T-helper 2 cell treated with Interferon-gamma antibody and Interleukin-4, amounts not matched to agents 5 μg/mL and 100 μg/mL, for 36 hours (primary cell): ENCODE measurements at regions not wholly inside any gene's neighbourhood (a gene's known extent, or its start where the extent isn't known, plus 50 kb on each side); places are given as distances from the start of the nearest gene placed in this dataset.
"Not testable (repeated sequence)": the region's sequence is repeated elsewhere in the genome, so short reads cannot be mapped to it uniquely, and the experiment has no call there.

Experiments
- DNase-seq: peaks from one replicate; pipeline ENCODE4 v3.0.0; 2021; ENCODE audit warnings: low spot score
- H3K27ac Mint-ChIP-seq: one replicate; pipeline ENCODE4 v1.8.0; 2021; ENCODE audit warnings: mild to moderate bottlenecking, mixed read lengths
- H3K27me3 Mint-ChIP-seq: one replicate; pipeline ENCODE4 v1.8.0; 2021; ENCODE audit warnings: low read depth, mixed read lengths
- H3K36me3 Mint-ChIP-seq: one replicate; pipeline ENCODE4 v1.8.0; 2021; ENCODE audit warnings: low read depth, mixed read lengths
- H3K4me1 Mint-ChIP-seq: one replicate; pipeline ENCODE4 v1.8.0; 2021; ENCODE audit warnings: low read depth, mixed read lengths
- H3K4me3 Mint-ChIP-seq: one replicate; pipeline ENCODE4 v1.8.0; 2022; ENCODE audit warnings: mild to moderate bottlenecking, moderate library complexity, mixed read lengths
- H3K9me3 Mint-ChIP-seq: one replicate; pipeline ENCODE4 v1.8.0; 2021; ENCODE audit warnings: mixed read lengths

DNA sequence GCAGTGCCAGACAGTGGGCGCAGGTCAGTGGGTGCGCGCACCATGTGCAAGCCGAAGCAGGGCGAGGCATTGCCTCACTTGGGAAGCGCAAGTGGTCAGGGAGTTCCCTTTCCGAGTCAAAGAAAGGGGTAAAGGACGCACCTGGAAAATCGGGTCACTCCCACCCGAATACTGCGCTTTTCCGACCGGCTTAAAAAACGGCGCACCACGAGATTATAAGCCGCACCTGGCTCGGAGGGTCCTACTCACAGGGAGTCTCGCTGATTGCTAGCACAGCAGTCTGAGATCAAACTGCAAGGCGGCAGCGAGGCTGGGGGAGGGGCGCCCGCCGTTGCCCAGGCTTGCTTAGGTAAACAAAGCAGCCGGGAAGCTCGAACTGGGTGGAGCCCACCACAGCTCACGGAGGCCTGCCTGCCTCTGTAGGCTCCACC is 77.9 kb downstream of the NR4A2 start:
- H3K4me1 Mint-ChIP-seq, H3K9me3 Mint-ChIP-seq, H3K27me3 Mint-ChIP-seq, DNase-seq, H3K36me3 Mint-ChIP-seq: not testable (repeated sequence)
- Mint-ChIP-seq H3K4me3 (peak overlapping the region; percentile 77), H3K27ac (peak overlapping the region; percentile 37)

DNA sequence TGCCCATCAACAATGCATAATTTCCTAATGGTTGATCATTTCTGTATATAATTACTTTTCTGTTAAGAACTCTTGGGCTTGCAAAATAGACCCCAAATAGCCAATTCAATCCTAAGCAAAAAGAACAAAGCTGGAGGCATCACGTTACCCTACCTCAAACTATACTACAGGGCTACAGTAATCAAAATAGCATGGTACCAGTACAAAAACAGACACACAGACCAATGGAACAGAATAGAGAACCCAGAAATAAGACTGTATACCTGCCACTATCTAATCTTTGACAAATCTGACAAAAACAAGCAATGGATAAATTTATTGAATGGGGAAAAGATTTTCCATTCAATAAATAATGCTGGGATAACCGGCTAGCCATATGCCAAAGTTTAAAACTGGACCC is 78.8 kb downstream of the NR4A2 start:
- peak overlapping the region; percentile 77 for H3K4me3 Mint-ChIP-seq

DNA sequence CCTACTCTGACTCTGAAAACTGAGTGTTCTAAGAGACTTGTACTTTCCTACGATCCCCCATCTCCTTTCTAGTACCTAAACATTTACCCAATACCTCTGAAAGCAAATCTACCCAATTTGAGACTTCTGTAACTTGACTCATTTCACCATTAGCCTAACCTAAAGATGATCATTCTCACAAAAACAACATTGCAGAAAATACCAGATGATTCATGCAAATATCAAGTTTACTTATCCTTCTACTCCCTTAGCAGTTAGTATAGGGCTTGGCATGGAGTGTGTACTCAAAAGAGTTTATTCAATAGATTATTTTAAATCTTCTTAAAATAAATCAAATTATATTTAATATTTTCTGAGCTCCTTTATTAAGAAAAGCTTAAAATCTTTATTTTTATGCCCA is 89.6 kb downstream of the NR4A2 start:
- H3K4me3 Mint-ChIP-seq: no peak overlapping the region
- no peaks in the 10 kb centered on the region for H3K4me1 Mint-ChIP-seq
- no peak overlapping the region for H3K27ac Mint-ChIP-seq
- no peaks in the 10 kb centered on the region for H3K36me3 Mint-ChIP-seq
- H3K27me3 Mint-ChIP-seq: no peaks in the 10 kb centered on the region
- DNase-seq: no peak
- no peaks in the 10 kb centered on the region for H3K9me3 Mint-ChIP-seq

More for the DNA sequence above, 78.8 kb downstream of the NR4A2 start:
- Mint-ChIP-seq H3K36me3 (no peaks in the 10 kb centered on the region), H3K9me3 (no peaks in the 10 kb centered on the region), H3K27me3 (no peaks in the 10 kb centered on the region), H3K4me1 (no peaks in the 10 kb centered on the region), H3K27ac (no peak overlapping the region)
- no peak for DNase-seq

DNA sequence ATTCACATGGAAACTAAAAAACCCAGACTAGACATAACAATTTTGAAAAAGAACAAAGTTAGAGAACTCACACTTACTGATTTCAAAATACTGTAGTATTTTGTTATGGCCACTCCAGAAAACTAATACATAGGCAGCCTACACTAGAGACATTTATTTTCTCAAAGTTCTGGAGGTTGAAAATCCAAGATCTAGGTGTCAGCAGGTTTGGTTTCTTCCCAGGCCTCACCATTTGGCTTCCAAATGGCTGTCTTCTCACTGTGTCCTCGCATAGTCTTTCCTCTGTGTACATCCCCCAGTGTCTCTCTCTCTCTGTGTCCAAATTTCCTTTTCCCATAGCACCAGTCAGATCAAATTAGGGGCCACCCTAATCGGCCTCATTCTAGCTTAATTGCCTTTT is 95.0 kb downstream of the NR4A2 start:
- Mint-ChIP-seq H3K36me3 (no peaks in the 10 kb centered on the region), H3K9me3 (no peaks in the 10 kb centered on the region), H3K4me1 (no peaks in the 10 kb centered on the region), H3K4me3 (no peak overlapping the region), H3K27ac (no peak overlapping the region), H3K27me3 (no peaks in the 10 kb centered on the region)
- DNase-seq: no peak

DNA sequence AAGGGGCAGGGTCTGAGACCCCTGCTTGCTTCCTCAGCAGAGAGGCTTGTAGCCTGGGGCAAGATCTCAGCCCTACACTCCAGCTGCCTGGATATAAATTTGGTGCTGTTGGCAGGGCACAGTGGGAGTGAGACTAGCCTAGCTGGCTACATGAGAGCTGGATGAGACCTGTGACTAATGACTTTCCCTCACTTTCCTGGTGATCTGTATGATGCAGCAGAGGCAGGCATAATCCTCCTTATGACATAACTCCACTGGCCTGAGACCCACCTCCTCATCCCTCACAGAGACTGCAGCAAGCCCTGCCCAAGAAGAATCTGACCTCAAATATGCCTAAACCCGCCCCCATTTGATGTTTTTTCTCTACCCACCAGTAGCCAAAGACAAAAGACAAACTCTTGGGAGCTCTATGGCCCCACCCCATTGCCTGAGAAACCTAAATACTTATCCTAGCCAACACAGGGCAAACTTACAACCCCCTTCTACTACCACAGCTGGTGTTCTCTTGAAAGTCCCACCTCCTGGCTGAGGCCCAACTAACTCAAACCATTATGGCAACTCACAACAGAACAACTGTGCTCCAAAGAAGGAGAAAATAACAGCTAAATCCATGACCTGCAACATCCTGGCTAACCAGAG is 102.7 kb downstream of the NR4A2 start:
- no peaks in the 10 kb centered on the region for H3K9me3 Mint-ChIP-seq
- H3K27ac Mint-ChIP-seq: no peak overlapping the region
- DNase-seq: no peak
- no peaks in the 10 kb centered on the region for H3K4me1 Mint-ChIP-seq
- H3K4me3 Mint-ChIP-seq: no peak overlapping the region
- no peaks in the 10 kb centered on the region for H3K36me3 Mint-ChIP-seq
- no peaks in the 10 kb centered on the region for H3K27me3 Mint-ChIP-seq

DNA sequence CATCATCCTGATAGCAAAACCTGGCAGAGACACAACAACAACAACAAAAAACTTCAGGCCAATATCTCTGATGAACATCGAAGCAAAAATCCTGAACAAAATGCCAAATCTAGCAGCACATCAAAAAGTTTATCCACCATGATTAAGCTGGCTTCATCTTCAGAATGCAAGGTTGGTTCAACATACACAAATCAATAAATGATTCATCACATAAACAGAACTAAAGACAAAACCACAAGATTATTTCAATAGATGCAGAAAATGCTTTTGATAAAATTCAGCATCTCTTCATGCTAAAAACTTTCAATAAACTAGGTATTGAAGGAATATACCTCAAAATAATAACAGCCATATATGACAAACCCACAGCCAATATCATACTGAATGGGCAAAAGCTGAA is 109.2 kb downstream of the NR4A2 start:
- not testable (repeated sequence) for H3K36me3 Mint-ChIP-seq, H3K4me3 Mint-ChIP-seq, H3K4me1 Mint-ChIP-seq, H3K27ac Mint-ChIP-seq, DNase-seq, H3K27me3 Mint-ChIP-seq
- peaks cover 29% of the 10 kb centered on the region for H3K9me3 Mint-ChIP-seq

DNA sequence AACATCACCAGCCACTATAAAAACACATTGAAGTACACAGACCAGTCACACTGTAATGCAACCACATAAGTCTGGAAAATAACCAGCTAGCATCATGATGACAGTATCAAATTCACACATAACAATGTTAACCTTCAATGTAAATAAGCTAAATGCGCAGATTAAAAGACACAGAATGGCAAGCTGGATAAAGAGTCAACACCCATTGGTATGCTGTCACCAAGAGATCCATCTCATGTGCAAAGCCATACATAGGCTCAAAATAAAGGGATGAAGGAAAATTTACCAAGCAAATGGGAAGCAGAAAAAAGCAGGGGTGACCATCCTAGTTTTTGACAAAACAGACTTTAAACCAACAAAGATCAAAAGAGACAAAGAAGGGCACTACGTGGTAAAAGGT is 110.8 kb downstream of the NR4A2 start:
- Mint-ChIP-seq H3K9me3 (peaks cover 29% of the 10 kb centered on the region), H3K4me1 (no peaks in the 10 kb centered on the region), H3K36me3 (no peaks in the 10 kb centered on the region), H3K27me3 (no peaks in the 10 kb centered on the region), H3K27ac (no peak overlapping the region), H3K4me3 (no peak overlapping the region)
- no peak for DNase-seq

DNA sequence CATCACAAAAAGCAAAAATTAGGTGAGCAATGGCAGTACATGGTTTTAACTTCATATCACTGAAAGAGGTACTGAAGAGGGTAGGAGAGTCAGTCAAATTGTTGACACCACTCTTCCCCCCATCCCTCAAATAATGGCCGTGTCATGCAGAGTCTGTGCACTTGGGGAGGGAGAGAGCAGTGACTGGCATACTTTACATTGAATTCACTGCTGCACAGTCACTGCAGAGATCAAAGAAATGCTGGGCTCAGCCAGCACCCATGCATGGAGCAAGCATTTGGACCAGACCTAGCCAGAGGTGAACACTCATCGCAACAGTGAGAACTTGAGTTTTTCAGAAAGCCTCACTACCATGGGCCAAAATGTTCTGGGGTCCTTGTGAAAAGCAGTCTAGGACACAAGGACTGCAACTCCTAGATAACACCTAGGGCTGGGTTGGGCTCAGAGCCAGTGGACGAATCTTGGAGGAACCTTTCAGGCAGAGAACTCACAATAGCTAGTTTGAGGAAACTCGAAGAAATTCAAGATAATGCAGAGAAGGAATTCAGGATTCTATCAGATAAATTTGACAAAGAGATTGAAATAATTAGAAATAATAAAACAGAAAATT is 112.9 kb downstream of the NR4A2 start:
- Mint-ChIP-seq H3K4me3 (no peak overlapping the region), H3K27me3 (no peaks in the 10 kb centered on the region), H3K27ac (no peak overlapping the region), H3K4me1 (no peaks in the 10 kb centered on the region), H3K36me3 (no peaks in the 10 kb centered on the region), H3K9me3 (peaks cover 29% of the 10 kb centered on the region)
- no peak for DNase-seq

DNA sequence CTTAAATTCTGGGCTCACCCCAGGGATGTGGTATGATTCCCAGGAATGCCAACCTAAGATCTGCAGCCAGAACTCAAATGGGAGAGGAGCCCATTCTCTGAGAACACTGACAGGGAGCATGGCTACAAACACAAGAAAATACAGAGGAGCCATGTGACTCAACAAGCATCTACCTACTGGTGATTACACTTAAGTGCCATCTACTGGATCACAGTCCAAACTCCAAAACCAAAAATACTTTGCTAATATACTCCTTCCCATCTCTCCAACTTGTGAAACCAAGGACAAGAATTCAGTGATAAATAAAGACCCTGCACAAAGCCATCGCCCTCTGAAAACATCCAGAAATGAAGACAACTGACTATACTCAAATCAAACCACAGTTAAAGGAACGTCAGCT is 116.9 kb downstream of the NR4A2 start:
- H3K27me3 Mint-ChIP-seq: peaks cover 2% of the 10 kb centered on the region
- no peak overlapping the region for H3K27ac Mint-ChIP-seq
- no peak overlapping the region for H3K4me3 Mint-ChIP-seq

DNA sequence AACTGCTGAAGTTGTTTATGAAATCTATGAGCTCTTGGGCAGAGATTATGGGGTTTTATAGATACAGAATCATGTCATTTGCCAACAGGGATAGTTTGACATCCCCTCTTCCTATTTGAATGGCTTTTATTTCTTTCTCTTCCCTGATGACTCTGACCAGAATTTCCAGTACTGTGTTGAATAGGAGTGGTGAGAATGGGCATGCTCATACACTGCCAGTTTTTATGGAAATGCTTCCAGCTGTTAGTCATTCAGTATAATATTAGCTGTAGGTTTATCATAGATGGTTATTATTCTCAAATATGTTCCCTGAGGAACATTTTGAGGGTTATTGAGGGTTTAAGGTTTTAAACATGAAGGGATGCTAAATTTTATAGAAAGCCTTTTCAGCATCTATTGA is 121.2 kb downstream of the NR4A2 start:
- H3K4me3 Mint-ChIP-seq: no peak overlapping the region
- no peaks in the 10 kb centered on the region for H3K4me1 Mint-ChIP-seq
- DNase-seq: no peak
- no peaks in the 10 kb centered on the region for H3K9me3 Mint-ChIP-seq
- no peak overlapping the region for H3K27ac Mint-ChIP-seq
- H3K27me3 Mint-ChIP-seq: peaks cover 3% of the 10 kb centered on the region
- no peaks in the 10 kb centered on the region for H3K36me3 Mint-ChIP-seq

More for the DNA sequence above, 116.9 kb downstream of the NR4A2 start:
- no peak for DNase-seq
- Mint-ChIP-seq H3K9me3 (peaks cover 5% of the 10 kb centered on the region), H3K4me1 (no peaks in the 10 kb centered on the region), H3K36me3 (no peaks in the 10 kb centered on the region)

DNA sequence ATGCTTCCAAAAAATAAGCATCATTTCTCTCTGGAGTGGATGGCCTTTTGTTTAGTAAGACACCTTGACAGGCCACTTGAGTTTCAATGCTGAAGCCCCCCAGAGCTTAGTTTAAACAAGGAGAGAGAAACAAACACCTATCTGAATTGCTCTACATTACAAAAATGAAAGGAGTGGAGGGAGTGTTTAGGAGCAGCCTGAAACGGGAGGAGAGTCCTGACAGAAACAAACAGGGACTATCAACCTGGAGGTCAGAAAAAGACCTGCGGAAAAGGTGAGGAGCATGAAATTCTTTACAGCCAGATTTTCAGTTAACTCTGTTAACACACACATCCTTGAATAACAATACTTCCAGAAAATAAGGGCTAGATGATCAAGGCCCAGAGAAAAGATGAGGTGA is 126.2 kb downstream of the NR4A2 start:
- H3K4me1 Mint-ChIP-seq: no peaks in the 10 kb centered on the region
- no peak for DNase-seq
- H3K27me3 Mint-ChIP-seq: peaks cover 6% of the 10 kb centered on the region
- H3K36me3 Mint-ChIP-seq: no peaks in the 10 kb centered on the region
- no peak overlapping the region for H3K4me3 Mint-ChIP-seq
- H3K9me3 Mint-ChIP-seq: no peaks in the 10 kb centered on the region
- no peak overlapping the region for H3K27ac Mint-ChIP-seq

DNA sequence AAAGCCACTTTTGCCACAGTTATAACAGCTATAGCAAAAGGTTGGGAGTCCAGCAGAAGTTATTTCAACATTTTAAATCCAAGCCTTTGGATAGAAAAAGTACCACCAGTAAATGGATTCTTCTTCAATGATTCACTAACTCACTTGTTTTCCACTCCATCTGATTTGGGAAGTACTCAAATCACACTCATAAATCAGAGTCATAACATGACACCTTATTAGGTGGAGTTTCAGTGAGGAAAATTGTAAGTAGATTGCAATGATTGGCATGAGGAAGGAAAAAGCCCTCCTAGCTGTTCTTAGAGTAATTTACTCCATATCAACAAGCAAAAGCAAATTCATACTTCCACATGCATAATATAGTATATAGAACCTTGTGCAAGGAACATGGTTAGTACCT is 132.9 kb downstream of the NR4A2 start:
- H3K27ac Mint-ChIP-seq: no peak overlapping the region
- peaks cover 9% of the 10 kb centered on the region for H3K27me3 Mint-ChIP-seq
- no peaks in the 10 kb centered on the region for H3K4me1 Mint-ChIP-seq
- no peak overlapping the region for H3K4me3 Mint-ChIP-seq
- no peaks in the 10 kb centered on the region for H3K36me3 Mint-ChIP-seq
- DNase-seq: no peak
- no peaks in the 10 kb centered on the region for H3K9me3 Mint-ChIP-seq

DNA sequence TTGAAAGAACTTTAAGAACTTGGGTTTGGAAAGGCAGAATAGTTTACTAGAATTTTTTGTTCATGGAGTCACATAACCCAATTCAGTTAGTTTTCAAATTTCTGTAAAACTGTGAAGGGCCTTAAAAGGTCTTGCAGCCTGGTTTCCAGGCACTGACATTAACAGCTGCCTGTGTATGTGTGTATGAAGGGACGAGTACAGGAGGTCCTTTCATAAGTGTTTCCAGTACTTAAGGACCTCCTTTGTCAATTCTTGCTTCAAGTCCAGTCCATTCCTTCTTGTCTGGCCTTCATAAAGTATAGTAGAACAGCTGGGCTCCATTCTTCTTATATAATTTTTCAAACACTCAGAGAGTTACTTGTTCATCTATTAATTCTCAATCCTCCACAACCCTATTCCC is 136.5 kb downstream of the NR4A2 start:
- Mint-ChIP-seq H3K27ac (no peak overlapping the region), H3K4me3 (no peak overlapping the region), H3K9me3 (no peaks in the 10 kb centered on the region), H3K27me3 (peaks cover 3% of the 10 kb centered on the region), H3K36me3 (no peaks in the 10 kb centered on the region), H3K4me1 (no peaks in the 10 kb centered on the region)
- DNase-seq: no peak

DNA sequence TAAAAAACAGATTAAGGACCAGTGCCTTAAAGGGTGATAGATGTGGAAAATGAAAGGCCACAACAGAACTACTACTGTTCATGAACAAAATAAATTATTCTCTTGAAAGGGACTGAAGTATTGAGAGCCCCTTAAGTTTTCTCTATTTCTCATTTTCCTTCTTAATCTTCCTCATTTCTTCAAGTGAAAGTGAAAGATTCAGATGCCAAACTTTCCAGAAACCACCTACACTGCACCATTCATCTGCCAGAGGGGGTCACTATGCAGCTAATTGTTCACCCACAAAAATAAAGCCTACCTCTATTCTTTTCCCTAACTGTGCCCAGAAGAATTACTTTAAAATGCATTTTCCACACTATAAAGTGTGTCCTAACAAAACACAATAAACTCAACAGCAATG is 140.1 kb downstream of the NR4A2 start:
- H3K9me3 Mint-ChIP-seq: no peaks in the 10 kb centered on the region
- H3K4me3 Mint-ChIP-seq: no peak overlapping the region
- no peak for DNase-seq

DNA sequence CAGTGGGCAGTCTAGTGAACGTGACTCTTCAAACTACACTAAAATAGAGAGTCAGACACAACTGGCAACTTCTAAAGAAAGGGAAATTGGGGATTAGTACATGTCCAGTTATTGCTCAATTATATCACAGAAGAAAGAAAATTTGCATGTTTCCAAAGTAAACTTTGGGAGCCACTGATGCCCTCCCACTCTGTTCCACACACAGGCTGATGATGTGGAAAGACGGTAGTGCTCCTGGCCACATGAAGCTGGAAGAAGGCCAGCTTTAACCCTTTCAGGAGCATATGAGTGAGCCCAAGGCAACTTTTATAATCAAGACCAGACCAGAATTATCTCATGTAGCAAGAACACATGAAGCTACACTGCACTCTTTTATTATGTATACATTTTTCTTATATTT is 141.0 kb downstream of the NR4A2 start:
- Mint-ChIP-seq H3K4me1 (no peaks in the 10 kb centered on the region), H3K36me3 (no peaks in the 10 kb centered on the region), H3K27me3 (no peaks in the 10 kb centered on the region), H3K9me3 (no peaks in the 10 kb centered on the region), H3K27ac (no peak overlapping the region), H3K4me3 (no peak overlapping the region)
- no peak for DNase-seq

More for the DNA sequence above, 140.1 kb downstream of the NR4A2 start:
- no peaks in the 10 kb centered on the region for H3K27me3 Mint-ChIP-seq
- no peaks in the 10 kb centered on the region for H3K4me1 Mint-ChIP-seq
- no peaks in the 10 kb centered on the region for H3K36me3 Mint-ChIP-seq
- no peak overlapping the region for H3K27ac Mint-ChIP-seq
